GM23338 (cell line): ENCODE measurements at regions not wholly inside any gene's neighbourhood (a gene's known extent, or its start where the extent isn't known, plus 50 kb on each side); places are given as distances from the start of the nearest gene placed in this dataset.

ENCODE experiments used
- ATAC-seq: fragments of 200-7000 bp; cut with Tn5 transposase; 3 replicates; pipeline ENCODE4 v1.9.1; 2020
- DNase-seq: peaks from one replicate; pipeline ENCODE4 v3.0.0-alpha.2; 2015; ENCODE audit warnings: low spot score
- H2AFZ ChIP-seq: fragments of 200-600 bp; sonication (generic); 2 replicates; pipeline ENCODE4 v1.8.0; 2016; ENCODE audit warnings: antibody characterized with exemption, mild to moderate bottlenecking, moderate library complexity
- H3F3A ChIP-seq: fragments of 200-600 bp; sonication (generic); replicated peaks from 2 replicates; pipeline ENCODE4 v1.8.0; 2017; ENCODE audit warnings: antibody characterized with exemption, mixed run types, low read depth
- H3K27ac ChIP-seq: fragments of 200-600 bp; sonication (generic); 2 replicates; pipeline ENCODE4 v1.6.1; 2016; ENCODE audit warnings: low read depth
- H3K27me3 ChIP-seq: fragments of 200-600 bp; sonication (generic); 2 replicates; pipeline ENCODE4 v1.8.0; 2016; ENCODE audit warnings: mild to moderate bottlenecking, mixed run types, moderate library complexity; ENCODE audit not compliant: insufficient read depth
- H3K36me3 ChIP-seq: fragments of 200-600 bp; sonication (generic); 2 replicates; pipeline ENCODE4 v1.8.0; 2016; ENCODE audit warnings: mild to moderate bottlenecking; ENCODE audit not compliant: insufficient read depth
- H3K4me1 ChIP-seq: fragments of 200-600 bp; sonication (generic); 2 replicates; pipeline ENCODE4 v1.8.0; 2016; ENCODE audit warnings: mild to moderate bottlenecking, moderate library complexity; ENCODE audit not compliant: insufficient read depth
- H3K4me2 ChIP-seq: fragments of 200-600 bp; sonication (generic); 2 replicates; pipeline ENCODE4 v1.7.1; 2017; ENCODE audit warnings: mixed run types
- H3K4me3 ChIP-seq: fragments of 200-600 bp; sonication (generic); 2 replicates; pipeline ENCODE4 v1.6.1; 2016; ENCODE audit warnings: mixed run types
- H3K79me2 ChIP-seq: fragments of 200-600 bp; sonication (generic); replicated peaks from 2 replicates; pipeline ENCODE4 v1.8.0; 2017; ENCODE audit warnings: mild to moderate bottlenecking; ENCODE audit not compliant: insufficient read depth
- H3K9me2 ChIP-seq: fragments of 200-600 bp; sonication (generic); 2 replicates; pipeline ENCODE4 v1.8.0; 2017; ENCODE audit not compliant: insufficient read depth
- H4K20me1 ChIP-seq: fragments of 200-600 bp; sonication (generic); replicated peaks from 2 replicates; pipeline ENCODE4 v1.8.0; 2017; ENCODE audit warnings: mild to moderate bottlenecking; ENCODE audit not compliant: insufficient read depth
- H3K27ac Mint-ChIP-seq: 2 replicates; pipeline ENCODE4 v1.8.0; 2020; ENCODE audit warnings: inconsistent platforms, mild to moderate bottlenecking, moderate library complexity, mixed read lengths
- H3K27me3 Mint-ChIP-seq: 3 replicates; pipeline ENCODE4 v1.8.0; 2022; ENCODE audit warnings: low read depth, mild to moderate bottlenecking, moderate library complexity, mixed read lengths, inconsistent platforms; ENCODE audit not compliant: insufficient read depth, poor library complexity
- H3K36me3 Mint-ChIP-seq: 3 replicates; pipeline ENCODE4 v1.8.0; 2021; ENCODE audit warnings: low read depth, mild to moderate bottlenecking, inconsistent platforms, moderate library complexity, mixed read lengths
- H3K4me1 Mint-ChIP-seq: 3 replicates; pipeline ENCODE4 v1.8.0; 2020; ENCODE audit warnings: mild to moderate bottlenecking, inconsistent platforms, mixed read lengths
- H3K4me3 Mint-ChIP-seq: 3 replicates; pipeline ENCODE4 v1.8.0; 2021; ENCODE audit warnings: moderate library complexity, mild to moderate bottlenecking, inconsistent platforms, mixed read lengths
- H3K9me3 Mint-ChIP-seq: 3 replicates; pipeline ENCODE4 v1.8.0; 2020; ENCODE audit warnings: moderate library complexity, mild to moderate bottlenecking, inconsistent platforms, mixed read lengths
- EZH2 ChIP-seq: fragments of 200-600 bp; sonication (generic); IDR thresholded peaks from one replicate; pipeline ENCODE4 v1.8.0; 2017; ENCODE audit warnings: antibody characterized with exemption, mild to moderate bottlenecking, low read depth; ENCODE audit not compliant: unreplicated experiment
- POLR2AphosphoS5 ChIP-seq: IDR thresholded peaks from 2 replicates; pipeline ENCODE4 v1.6.1; 2016; ENCODE audit warnings: antibody characterized with exemption, low read depth
- ZNF114 ChIP-seq: fragments of 250-450 bp; sonication (Bioruptor Pico); IDR thresholded peaks from 2 replicates; pipeline ENCODE4 v1.5.0; 2020; ENCODE audit warnings: mild to moderate bottlenecking, moderate library complexity
- ZNF331 ChIP-seq: fragments of 250-450 bp; sonication (Bioruptor Pico); IDR thresholded peaks from 2 replicates; pipeline ENCODE4 v1.5.0; 2020; ENCODE audit warnings: low read depth, mild to moderate bottlenecking, moderate library complexity
- TF ChIP-seq, protein P1 (sequence below): fragments of 250-450 bp; sonication (Bioruptor Pico); IDR thresholded peaks from 2 replicates; pipeline ENCODE4 v1.5.0; 2020; ENCODE audit warnings: mild to moderate bottlenecking, moderate library complexity
- TF ChIP-seq, protein P2 (sequence below): IDR thresholded peaks from one replicate; pipeline ENCODE4 v1.6.1; 2018; ENCODE audit warnings: antibody characterized with exemption; ENCODE audit not compliant: unreplicated experiment

DNA sequence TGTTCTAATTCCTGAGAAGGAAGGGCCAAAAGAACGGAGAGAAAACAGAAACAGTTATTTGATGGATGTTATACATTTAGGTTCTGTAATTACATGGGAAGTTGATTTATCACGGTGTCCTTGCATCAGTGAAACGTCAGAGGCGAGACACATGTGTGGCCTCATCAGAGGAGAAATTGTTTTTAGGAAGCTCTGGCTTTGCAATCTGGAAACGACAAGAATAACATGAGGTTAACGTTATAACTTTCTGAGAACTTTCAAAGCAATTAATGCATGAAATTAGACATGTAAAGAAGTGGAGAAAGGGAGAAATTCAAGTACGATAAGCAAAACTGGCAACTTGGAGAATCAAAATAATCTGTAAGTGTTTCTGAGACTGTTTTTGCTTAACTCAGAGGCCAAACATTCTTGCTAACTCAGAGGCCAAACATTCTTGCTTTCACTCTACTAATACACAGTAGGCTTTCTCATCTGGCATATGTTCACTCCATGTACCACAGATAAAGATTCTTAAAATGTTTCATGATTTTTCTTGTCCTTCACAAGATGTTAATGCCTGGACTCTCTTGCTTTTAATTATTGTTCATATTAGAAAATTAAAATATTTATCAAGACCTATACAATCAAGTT is 933.0 kb downstream of the TLE4 start (continued):
- TF ChIP-seq, protein P1, sequence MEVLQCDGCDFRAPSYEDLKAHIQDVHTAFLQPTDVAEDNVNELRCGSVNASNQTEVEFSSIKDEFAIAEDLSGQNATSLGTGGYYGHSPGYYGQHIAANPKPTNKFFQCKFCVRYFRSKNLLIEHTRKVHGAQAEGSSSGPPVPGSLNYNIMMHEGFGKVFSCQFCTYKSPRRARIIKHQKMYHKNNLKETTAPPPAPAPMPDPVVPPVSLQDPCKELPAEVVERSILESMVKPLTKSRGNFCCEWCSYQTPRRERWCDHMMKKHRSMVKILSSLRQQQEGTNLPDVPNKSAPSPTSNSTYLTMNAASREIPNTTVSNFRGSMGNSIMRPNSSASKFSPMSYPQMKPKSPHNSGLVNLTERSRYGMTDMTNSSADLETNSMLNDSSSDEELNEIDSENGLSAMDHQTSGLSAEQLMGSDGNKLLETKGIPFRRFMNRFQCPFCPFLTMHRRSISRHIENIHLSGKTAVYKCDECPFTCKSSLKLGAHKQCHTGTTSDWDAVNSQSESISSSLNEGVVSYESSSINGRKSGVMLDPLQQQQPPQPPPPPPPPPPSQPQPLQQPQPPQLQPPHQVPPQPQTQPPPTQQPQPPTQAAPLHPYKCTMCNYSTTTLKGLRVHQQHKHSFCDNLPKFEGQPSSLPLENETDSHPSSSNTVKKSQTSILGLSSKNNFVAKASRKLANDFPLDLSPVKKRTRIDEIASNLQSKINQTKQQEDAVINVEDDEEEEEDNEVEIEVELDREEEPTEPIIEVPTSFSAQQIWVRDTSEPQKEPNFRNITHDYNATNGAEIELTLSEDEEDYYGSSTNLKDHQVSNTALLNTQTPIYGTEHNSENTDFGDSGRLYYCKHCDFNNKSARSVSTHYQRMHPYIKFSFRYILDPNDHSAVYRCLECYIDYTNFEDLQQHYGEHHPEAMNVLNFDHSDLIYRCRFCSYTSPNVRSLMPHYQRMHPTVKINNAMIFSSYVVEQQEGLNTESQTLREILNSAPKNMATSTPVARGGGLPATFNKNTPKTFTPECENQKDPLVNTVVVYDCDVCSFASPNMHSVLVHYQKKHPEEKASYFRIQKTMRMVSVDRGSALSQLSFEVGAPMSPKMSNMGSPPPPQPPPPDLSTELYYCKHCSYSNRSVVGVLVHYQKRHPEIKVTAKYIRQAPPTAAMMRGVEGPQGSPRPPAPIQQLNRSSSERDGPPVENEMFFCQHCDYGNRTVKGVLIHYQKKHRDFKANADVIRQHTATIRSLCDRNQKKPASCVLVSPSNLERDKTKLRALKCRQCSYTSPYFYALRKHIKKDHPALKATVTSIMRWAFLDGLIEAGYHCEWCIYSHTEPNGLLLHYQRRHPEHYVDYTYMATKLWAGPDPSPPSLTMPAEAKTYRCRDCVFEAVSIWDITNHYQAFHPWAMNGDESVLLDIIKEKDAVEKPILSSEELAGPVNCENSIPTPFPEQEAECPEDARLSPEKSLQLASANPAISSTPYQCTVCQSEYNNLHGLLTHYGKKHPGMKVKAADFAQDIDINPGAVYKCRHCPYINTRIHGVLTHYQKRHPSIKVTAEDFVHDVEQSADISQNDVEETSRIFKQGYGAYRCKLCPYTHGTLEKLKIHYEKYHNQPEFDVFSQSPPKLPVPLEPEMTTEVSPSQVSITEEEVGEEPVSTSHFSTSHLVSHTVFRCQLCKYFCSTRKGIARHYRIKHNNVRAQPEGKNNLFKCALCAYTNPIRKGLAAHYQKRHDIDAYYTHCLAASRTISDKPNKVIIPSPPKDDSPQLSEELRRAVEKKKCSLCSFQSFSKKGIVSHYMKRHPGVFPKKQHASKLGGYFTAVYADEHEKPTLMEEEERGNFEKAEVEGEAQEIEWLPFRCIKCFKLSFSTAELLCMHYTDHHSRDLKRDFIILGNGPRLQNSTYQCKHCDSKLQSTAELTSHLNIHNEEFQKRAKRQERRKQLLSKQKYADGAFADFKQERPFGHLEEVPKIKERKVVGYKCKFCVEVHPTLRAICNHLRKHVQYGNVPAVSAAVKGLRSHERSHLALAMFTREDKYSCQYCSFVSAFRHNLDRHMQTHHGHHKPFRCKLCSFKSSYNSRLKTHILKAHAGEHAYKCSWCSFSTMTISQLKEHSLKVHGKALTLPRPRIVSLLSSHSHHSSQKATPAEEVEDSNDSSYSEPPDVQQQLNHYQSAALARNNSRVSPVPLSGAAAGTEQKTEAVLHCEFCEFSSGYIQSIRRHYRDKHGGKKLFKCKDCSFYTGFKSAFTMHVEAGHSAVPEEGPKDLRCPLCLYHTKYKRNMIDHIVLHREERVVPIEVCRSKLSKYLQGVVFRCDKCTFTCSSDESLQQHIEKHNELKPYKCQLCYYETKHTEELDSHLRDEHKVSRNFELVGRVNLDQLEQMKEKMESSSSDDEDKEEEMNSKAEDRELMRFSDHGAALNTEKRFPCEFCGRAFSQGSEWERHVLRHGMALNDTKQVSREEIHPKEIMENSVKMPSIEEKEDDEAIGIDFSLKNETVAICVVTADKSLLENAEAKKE (CRISPR knock-in tag): no peak
- no peak for TF ChIP-seq POLR2AphosphoS5

DNA sequence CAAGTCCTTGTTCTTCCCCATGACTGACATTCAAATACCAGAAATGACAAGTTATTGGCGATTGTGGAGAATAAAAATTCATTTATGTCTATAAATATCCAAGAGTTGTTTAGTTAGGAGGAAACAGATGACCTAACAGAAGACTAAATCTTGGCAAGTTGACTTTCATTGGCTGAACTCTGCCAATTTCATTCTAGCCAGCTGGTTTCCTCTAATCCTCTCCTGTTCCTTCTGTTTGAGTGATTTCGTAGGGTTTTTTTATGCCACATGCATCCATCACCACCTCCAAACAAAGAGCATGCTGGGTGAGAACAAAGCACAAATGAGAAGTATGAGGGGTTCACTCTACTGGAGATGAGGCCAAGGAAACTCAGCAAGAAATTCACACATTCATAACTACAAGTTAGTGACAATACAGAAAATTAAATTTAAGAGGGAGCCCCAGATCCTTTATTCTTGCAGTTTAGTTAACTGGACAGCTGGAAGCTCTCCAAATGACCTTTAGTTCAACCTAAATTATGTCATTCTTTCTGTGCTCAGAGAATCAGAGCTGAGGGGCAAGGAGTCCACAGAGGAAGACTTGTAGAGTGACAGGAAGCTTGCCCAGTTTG is 932.0 kb downstream of the TLE4 start:
- H3K36me3 ChIP-seq: no peaks in the 10 kb centered on the region
- no peaks in the 10 kb centered on the region for H3K79me2 ChIP-seq
- H2AFZ ChIP-seq: peak overlapping the region; percentile 61; the same call in 1 of the 2 replicates
- peaks cover 9% of the 10 kb centered on the region for H3K4me1 ChIP-seq
- ATAC-seq: no peak
- H3K4me3 Mint-ChIP-seq: no peak overlapping the region
- no peaks in the 10 kb centered on the region; the same call in 1 of the 2 replicates for H3K9me2 ChIP-seq
- no peak overlapping the region for H3K27ac ChIP-seq
- no peaks in the 10 kb centered on the region for H3K36me3 Mint-ChIP-seq
- no peak overlapping the region for H3K27ac Mint-ChIP-seq
- no peaks in the 10 kb centered on the region for H3K27me3 ChIP-seq
- no peaks in the 10 kb centered on the region for H4K20me1 ChIP-seq
- H3K4me3 ChIP-seq: no peak overlapping the region
- peaks cover 2% of the 10 kb centered on the region for H3K27me3 Mint-ChIP-seq
- H3F3A ChIP-seq: no peaks in the 10 kb centered on the region
- no peaks in the 10 kb centered on the region for H3K9me3 Mint-ChIP-seq
- H3K4me2 ChIP-seq: no peak overlapping the region
- DNase-seq: no peak
- H3K4me1 Mint-ChIP-seq: peaks cover 8% of the 10 kb centered on the region
- TF ChIP-seq EZH2 (no peak), POLR2AphosphoS5 (no peak), ZNF331 (CRISPR knock-in tag) (no peak), ZNF114 (CRISPR knock-in tag) (no peak)
- TF ChIP-seq, protein P2, sequence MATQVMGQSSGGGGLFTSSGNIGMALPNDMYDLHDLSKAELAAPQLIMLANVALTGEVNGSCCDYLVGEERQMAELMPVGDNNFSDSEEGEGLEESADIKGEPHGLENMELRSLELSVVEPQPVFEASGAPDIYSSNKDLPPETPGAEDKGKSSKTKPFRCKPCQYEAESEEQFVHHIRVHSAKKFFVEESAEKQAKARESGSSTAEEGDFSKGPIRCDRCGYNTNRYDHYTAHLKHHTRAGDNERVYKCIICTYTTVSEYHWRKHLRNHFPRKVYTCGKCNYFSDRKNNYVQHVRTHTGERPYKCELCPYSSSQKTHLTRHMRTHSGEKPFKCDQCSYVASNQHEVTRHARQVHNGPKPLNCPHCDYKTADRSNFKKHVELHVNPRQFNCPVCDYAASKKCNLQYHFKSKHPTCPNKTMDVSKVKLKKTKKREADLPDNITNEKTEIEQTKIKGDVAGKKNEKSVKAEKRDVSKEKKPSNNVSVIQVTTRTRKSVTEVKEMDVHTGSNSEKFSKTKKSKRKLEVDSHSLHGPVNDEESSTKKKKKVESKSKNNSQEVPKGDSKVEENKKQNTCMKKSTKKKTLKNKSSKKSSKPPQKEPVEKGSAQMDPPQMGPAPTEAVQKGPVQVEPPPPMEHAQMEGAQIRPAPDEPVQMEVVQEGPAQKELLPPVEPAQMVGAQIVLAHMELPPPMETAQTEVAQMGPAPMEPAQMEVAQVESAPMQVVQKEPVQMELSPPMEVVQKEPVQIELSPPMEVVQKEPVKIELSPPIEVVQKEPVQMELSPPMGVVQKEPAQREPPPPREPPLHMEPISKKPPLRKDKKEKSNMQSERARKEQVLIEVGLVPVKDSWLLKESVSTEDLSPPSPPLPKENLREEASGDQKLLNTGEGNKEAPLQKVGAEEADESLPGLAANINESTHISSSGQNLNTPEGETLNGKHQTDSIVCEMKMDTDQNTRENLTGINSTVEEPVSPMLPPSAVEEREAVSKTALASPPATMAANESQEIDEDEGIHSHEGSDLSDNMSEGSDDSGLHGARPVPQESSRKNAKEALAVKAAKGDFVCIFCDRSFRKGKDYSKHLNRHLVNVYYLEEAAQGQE: no peak
